Sigmoid colon (tissue), 4 donors: ENCODE measurements at regions not wholly inside any gene's neighbourhood (a gene's known extent, or its start where the extent isn't known, plus 50 kb on each side); places are given as distances from the start of the nearest gene placed in this dataset.

Experiments used
- EP300 ChIP-seq, 4 donors: sonication (generic); formaldehyde crosslinking; IDR thresholded peaks; one replicate each; pipeline ENCODE4 v1.6.1; 2017; ENCODE audit warnings: antibody characterized with exemption in 4 of 4
- POLR2A ChIP-seq, 2 donors: fragments of 450-650 bp; IDR thresholded peaks; one replicate each; pipeline ENCODE4 v1.6.1; 2016; ENCODE audit warnings: antibody characterized with exemption in 2 of 2, mild to moderate bottlenecking in 2 of 2, moderate library complexity in 2 of 2
- POLR2AphosphoS5 ChIP-seq, 4 donors: sonication (generic); formaldehyde crosslinking; IDR thresholded peaks; one replicate each; pipeline ENCODE4 v1.6.1; 2017; ENCODE audit warnings: antibody characterized with exemption in 4 of 4
- TF ChIP-seq, protein P1 (sequence below), 4 experiments: fragments of 450-650 bp in 3 of 4; fragments of 200-600 bp in 1 of 4; IDR thresholded peaks; one replicate each; pipeline ENCODE4 v1.5.1; 2016 to 2019; ENCODE audit warnings: antibody characterized with exemption in 4 of 4, mild to moderate bottlenecking in 3 of 4, moderate library complexity in 2 of 4

DNA sequence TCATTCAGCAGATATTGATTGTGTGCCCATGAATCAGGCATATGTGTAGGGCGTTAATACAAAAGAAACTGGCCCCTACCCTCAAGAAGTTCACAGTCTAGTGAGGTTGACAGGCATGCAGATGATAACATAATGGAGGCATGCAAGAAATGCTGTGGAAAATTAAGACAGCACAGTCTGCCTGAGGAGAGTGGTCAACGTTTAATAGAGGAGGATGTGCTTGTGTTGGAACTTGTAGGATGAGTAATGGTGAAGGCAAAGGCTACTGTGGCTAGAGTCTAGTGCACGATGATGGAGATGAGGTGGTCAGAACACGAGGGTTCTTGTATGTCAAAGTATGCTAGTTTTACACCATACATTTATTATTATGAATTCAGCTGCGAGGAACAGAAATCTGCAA is 295.7 kb downstream of the SOX2 start:
- TF ChIP-seq, protein P1, sequence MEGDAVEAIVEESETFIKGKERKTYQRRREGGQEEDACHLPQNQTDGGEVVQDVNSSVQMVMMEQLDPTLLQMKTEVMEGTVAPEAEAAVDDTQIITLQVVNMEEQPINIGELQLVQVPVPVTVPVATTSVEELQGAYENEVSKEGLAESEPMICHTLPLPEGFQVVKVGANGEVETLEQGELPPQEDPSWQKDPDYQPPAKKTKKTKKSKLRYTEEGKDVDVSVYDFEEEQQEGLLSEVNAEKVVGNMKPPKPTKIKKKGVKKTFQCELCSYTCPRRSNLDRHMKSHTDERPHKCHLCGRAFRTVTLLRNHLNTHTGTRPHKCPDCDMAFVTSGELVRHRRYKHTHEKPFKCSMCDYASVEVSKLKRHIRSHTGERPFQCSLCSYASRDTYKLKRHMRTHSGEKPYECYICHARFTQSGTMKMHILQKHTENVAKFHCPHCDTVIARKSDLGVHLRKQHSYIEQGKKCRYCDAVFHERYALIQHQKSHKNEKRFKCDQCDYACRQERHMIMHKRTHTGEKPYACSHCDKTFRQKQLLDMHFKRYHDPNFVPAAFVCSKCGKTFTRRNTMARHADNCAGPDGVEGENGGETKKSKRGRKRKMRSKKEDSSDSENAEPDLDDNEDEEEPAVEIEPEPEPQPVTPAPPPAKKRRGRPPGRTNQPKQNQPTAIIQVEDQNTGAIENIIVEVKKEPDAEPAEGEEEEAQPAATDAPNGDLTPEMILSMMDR (IDR thresholded peaks at IDR 0.05): no peak
- TF ChIP-seq EP300 (IDR thresholded peaks at IDR 0.05) (no peak), POLR2A (IDR thresholded peaks at IDR 0.05) (no peak), POLR2AphosphoS5 (IDR thresholded peaks at IDR 0.05) (no peak)
